OCI-LY1 (cell line): ENCODE measurements at regions not wholly inside any gene's neighbourhood (a gene's known extent, or its start where the extent isn't known, plus 50 kb on each side); places are given as distances from the start of the nearest gene placed in this dataset.

Source experiments
- EZH2 ChIP-seq: fragments of 200-600 bp; sonication (generic), shearing (Covaris generic); IDR thresholded peaks from 2 replicates; pipeline ENCODE4 v1.8.0; 2017; ENCODE audit warnings: borderline replicate concordance, mixed run types, mild to moderate bottlenecking, antibody characterized with exemption, low read length, moderate library complexity, mixed read lengths
- TF ChIP-seq, protein P1 (sequence below): fragments of 200-600 bp; sonication (generic), shearing (Covaris generic); IDR thresholded peaks from 2 replicates; pipeline ENCODE4 v1.5.1; 2017; ENCODE audit warnings: mild to moderate bottlenecking, antibody characterized with exemption, low read length, moderate library complexity, mixed read lengths

DNA sequence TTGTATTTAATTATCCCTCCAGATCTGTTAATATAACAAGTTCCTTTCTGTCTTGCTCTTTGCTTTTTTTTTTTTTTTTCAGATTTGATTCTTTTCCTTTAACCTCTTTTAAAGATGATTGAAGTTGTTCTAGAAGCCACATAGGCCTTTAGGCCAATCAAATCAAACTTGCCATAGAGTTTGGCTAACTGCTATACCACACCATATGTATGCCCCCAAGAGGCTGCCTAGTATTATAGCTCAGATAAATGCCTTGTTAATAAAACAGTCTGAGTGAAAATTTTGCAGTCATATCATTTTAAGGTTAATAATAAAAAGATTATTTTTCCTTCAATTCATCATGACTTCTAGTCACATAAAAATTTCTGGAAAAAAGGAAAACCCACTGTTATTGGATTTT lies 696.0 kb upstream of the CHRM3 start:
- TF ChIP-seq, protein P1, sequence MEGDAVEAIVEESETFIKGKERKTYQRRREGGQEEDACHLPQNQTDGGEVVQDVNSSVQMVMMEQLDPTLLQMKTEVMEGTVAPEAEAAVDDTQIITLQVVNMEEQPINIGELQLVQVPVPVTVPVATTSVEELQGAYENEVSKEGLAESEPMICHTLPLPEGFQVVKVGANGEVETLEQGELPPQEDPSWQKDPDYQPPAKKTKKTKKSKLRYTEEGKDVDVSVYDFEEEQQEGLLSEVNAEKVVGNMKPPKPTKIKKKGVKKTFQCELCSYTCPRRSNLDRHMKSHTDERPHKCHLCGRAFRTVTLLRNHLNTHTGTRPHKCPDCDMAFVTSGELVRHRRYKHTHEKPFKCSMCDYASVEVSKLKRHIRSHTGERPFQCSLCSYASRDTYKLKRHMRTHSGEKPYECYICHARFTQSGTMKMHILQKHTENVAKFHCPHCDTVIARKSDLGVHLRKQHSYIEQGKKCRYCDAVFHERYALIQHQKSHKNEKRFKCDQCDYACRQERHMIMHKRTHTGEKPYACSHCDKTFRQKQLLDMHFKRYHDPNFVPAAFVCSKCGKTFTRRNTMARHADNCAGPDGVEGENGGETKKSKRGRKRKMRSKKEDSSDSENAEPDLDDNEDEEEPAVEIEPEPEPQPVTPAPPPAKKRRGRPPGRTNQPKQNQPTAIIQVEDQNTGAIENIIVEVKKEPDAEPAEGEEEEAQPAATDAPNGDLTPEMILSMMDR: no peak
- no peak for TF ChIP-seq EZH2
